Body of pancreas (tissue), 4 donors: ENCODE measurements at regions not wholly inside any gene's neighbourhood (a gene's known extent, or its start where the extent isn't known, plus 50 kb on each side); places are given as distances from the start of the nearest gene placed in this dataset.

ENCODE experiments used
- ATAC-seq: fragments of 150-250 bp; one replicate; pipeline ENCODE4 v1.9.1; 2016
- DNase-seq, 4 donors: peaks; one replicate each; pipeline ENCODE4 v3.0.0-alpha.2; 2019
- H3K27ac ChIP-seq, 4 donors: fragments of 200-600 bp; sonication (generic); 1 replicate in 3 of 4; 2 replicates in 1 of 4; pipeline versions ENCODE4 v1.5.1 to v1.6.1; 2016 to 2019; ENCODE audit warnings: mild to moderate bottlenecking in 1 of 4, mixed read lengths in 1 of 4, moderate library complexity in 1 of 4
- H3K27me3 ChIP-seq, 2 donors: fragments of 200-600 bp; sonication (generic); one replicate each; pipeline ENCODE4 v1.6.0; 2016; ENCODE audit warnings: mild to moderate bottlenecking in 1 of 2
- H3K36me3 ChIP-seq, 2 donors: fragments of 200-600 bp; sonication (generic); replicated peaks in 1 of 2; 2 replicates each; pipeline ENCODE4 v1.5.1; 2016; ENCODE audit warnings: low read depth in 2 of 2; ENCODE audit not compliant: insufficient read depth in 1 of 2
- H3K4me1 ChIP-seq: fragments of 200-600 bp; sonication (generic); one replicate; pipeline ENCODE4 v1.6.0; 2016
- H3K4me3 ChIP-seq, 2 donors: fragments of 200-600 bp; sonication (generic); 1 replicate in 1 of 2; 2 replicates in 1 of 2; pipeline ENCODE4 v1.5.1; 2016 to 2019
- H3K9me3 ChIP-seq, 3 donors: fragments of 200-600 bp; sonication (generic); 1 replicate in 2 of 3; 2 replicates in 1 of 3; pipeline ENCODE4 v1.5.1; 2016
- CTCF ChIP-seq, 7 experiments: fragments of 450-650 bp in 4 of 7; fragments of 200-600 bp in 3 of 7; sonication (generic) in 3 of 7; IDR thresholded peaks; one replicate each; pipeline ENCODE4 v1.5.1; 2016 to 2019; ENCODE audit warnings: antibody characterized with exemption in 7 of 7
- POLR2A ChIP-seq, 3 donors: fragments of 450-650 bp; IDR thresholded peaks; one replicate each; pipeline ENCODE4 v1.6.1; 2016; ENCODE audit warnings: antibody characterized with exemption in 3 of 3, mild to moderate bottlenecking in 2 of 3
- WGBS, 2 donors: methylation state at CpG; one replicate each; pipeline ENCODE4 v1.1.5; 2017; 5-methylcytosine and 5-hydroxymethylcytosine counted together
- intact Hi-C: fragments of 100-400 bp; cut with DNase I; formaldehyde crosslinking; loops from one replicate; pipeline ENCODE4 v1.15.1; 2023

- WGBS, 2 donors, result 66 to 83% methylated on average over 2 of the region's 2 CpGs
- no peak overlapping the region for H3K4me3 ChIP-seq
- TF ChIP-seq POLR2A (IDR thresholded peaks at IDR 0.05) (no peak), CTCF (IDR thresholded peaks at IDR 0.05) (no peak)
- no peaks in the 10 kb centered on the region for H3K9me3 ChIP-seq
- H3K36me3 ChIP-seq, result no peaks in the 10 kb centered on the region
- DNase-seq (no peak), ATAC-seq (no peak)
- no peaks in the 10 kb centered on the region for H3K4me1 ChIP-seq
- intact Hi-C loops, result no loop called here
- H3K27ac ChIP-seq, result no peak overlapping the region
- H3K27me3 ChIP-seq, result no peaks in the 10 kb centered on the region
Measured at GRCh38 chr1:69421286-69421685, 146.4 kb upstream of the LRRC7 start.

DNA sequence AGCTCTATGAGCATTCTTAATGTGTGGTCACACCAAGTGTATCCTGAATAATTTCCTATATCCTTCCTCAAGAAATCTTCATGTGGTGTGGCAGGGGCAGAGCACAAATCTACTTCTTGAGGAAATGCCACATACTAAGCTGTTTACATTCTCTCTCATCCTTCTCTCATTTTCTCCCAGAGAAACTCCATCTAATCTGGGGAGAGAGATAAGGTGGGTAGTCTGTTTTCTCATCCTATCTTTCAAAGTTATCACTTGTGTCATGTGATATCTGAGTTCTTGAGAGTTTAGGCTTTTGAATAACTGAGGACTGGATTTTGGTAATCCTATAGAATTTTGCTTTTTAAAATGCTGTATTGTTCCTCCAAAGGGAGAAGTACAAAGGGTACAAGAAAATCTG is 141.9 kb upstream of the LRRC7 start:
- intact Hi-C loops, result no loop called here
- H3K36me3 ChIP-seq, result no peaks in the 10 kb centered on the region

DNA sequence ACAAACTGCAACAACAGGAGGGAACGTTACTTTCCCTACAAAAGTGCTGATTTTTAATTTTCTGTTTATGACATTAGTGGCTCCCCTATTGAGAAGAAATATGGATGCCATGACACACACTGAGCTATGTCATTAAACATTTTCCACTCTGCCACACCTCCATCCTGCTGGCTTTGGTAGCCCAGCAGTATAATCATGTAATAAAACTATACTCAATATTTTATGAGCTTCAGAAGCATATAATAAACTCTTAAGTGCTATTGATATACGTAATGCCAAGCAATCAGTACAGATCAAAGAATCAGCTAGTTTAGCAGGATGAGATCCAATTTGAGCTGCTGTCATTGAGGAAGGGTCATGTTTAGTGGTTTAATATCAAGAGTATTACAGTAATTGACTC is 141.3 kb upstream of the LRRC7 start:
- no peak for DNase-seq
- H3K27me3 ChIP-seq, result no peaks in the 10 kb centered on the region
- no peak overlapping the region for H3K27ac ChIP-seq
- no peak for ATAC-seq
- TF ChIP-seq POLR2A (IDR thresholded peaks at IDR 0.05) (no peak), CTCF (IDR thresholded peaks at IDR 0.05) (no peak)
- no peaks in the 10 kb centered on the region for H3K36me3 ChIP-seq
- H3K4me3 ChIP-seq, result no peak overlapping the region
- no peaks in the 10 kb centered on the region for H3K4me1 ChIP-seq
- intact Hi-C loops, result no loop called here
- no peaks in the 10 kb centered on the region for H3K9me3 ChIP-seq
- 59 to 66% methylated on average over 2 of the region's 2 CpGs for WGBS, 2 donors

More for the DNA sequence above, 141.9 kb upstream of the LRRC7 start:
- H3K9me3 ChIP-seq, result no peaks in the 10 kb centered on the region
- H3K4me1 ChIP-seq, result no peaks in the 10 kb centered on the region
- no peak overlapping the region for H3K4me3 ChIP-seq
- ATAC-seq, result no peak
- no peak for DNase-seq
- TF ChIP-seq CTCF (IDR thresholded peaks at IDR 0.05) (no peak), POLR2A (IDR thresholded peaks at IDR 0.05) (no peak)
- H3K27ac ChIP-seq, result no peak overlapping the region
- no peaks in the 10 kb centered on the region for H3K27me3 ChIP-seq

DNA sequence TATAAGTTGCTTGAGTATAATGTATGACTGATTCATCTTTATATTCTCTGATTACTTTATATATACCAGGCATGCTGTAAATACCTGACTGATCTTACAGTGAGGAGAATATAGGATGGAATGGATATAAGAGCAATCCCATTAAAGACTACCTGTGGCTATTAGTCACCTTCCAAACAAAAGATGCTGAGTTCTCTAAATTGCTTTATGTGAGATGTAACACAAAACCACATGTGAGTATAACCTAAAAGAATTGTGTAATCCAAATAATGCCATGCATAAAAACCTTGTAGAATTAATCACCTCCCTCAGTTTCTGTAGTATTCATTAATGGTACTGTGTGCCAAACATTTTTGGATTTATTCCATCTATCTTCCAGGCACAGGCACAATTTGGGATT is 134.6 kb upstream of the LRRC7 start:
- Histone ChIP-seq H3K9me3 (no peaks in the 10 kb centered on the region), H3K27ac (no peak overlapping the region), H3K4me1 (no peaks in the 10 kb centered on the region), H3K36me3 (no peaks in the 10 kb centered on the region), H3K4me3 (no peak overlapping the region), H3K27me3 (no peaks in the 10 kb centered on the region)
- intact Hi-C loops, result no loop called here
- ATAC-seq, result no peak
- no peak for TF ChIP-seq CTCF (IDR thresholded peaks at IDR 0.05)
- TF ChIP-seq POLR2A (IDR thresholded peaks at IDR 0.05), result no peak
- DNase-seq, result no peak

DNA sequence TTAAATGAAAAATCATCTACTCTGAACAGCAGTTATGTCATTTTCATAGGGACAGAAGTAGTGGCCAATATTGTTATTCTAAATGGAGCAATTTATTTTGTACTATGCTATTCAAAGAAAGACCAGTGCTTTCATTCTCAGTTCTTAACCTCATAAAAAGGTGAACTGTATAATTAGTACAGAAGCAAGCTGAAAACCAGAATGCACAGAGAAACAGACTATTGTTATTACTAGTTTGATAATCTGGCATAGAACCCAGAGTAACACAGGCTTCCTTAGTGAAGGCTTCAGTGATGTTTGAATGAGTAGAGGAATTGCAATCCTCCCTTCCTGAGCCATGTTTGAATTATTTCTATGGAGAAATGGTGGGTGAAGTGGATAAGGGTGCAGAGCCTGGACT is 131.6 kb upstream of the LRRC7 start:
- no peak for TF ChIP-seq POLR2A (IDR thresholded peaks at IDR 0.05)
- no peak for TF ChIP-seq CTCF (IDR thresholded peaks at IDR 0.05)
- no peak for DNase-seq
- no peak for ATAC-seq
- intact Hi-C loops, result no loop called here
- no peaks in the 10 kb centered on the region for H3K9me3 ChIP-seq
- no peak overlapping the region for H3K4me3 ChIP-seq
- no peaks in the 10 kb centered on the region for H3K27me3 ChIP-seq
- H3K36me3 ChIP-seq, result no peaks in the 10 kb centered on the region
- no peak overlapping the region for H3K27ac ChIP-seq
- no peaks in the 10 kb centered on the region for H3K4me1 ChIP-seq
